22Rv1 (cell line): ENCODE measurements at regions not wholly inside any gene's neighbourhood (a gene's known extent, or its start where the extent isn't known, plus 50 kb on each side); places are given as distances from the start of the nearest gene placed in this dataset.

Experiments used
- H3K27ac ChIP-seq: fragments of 450-650 bp; 2 replicates; pipeline ENCODE4 v1.5.1; 2017
- ZFX ChIP-seq: fragments of 450-650 bp; IDR thresholded peaks from 2 replicates; pipeline ENCODE4 v1.6.1; 2017; ENCODE audit warnings: antibody characterized with exemption, borderline replicate concordance
- TF ChIP-seq, protein P1 (sequence below): fragments of 450-650 bp; IDR thresholded peaks from 2 replicates; pipeline ENCODE4 v1.5.1; 2017; ENCODE audit warnings: mild to moderate bottlenecking

DNA sequence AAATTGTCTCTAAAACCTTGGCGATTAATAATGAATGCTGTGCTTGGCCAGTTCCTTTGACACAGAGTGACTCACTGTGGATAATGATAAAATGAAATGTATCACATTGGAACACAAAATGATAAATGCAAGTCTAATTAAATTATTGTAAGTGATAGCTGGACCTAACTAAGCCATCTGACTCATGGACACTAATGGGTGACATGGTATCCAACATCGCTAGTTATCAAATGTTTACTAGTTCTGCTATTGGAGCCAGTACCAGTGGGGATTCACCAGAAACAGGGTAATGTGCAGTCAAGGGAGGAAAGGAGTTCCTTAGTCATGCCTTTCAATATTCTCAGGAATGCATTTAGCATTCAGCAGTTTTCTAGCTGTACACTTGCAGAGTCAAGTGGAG, 736.3 kb upstream of the ACVR2A start:
- TF ChIP-seq, protein P1, sequence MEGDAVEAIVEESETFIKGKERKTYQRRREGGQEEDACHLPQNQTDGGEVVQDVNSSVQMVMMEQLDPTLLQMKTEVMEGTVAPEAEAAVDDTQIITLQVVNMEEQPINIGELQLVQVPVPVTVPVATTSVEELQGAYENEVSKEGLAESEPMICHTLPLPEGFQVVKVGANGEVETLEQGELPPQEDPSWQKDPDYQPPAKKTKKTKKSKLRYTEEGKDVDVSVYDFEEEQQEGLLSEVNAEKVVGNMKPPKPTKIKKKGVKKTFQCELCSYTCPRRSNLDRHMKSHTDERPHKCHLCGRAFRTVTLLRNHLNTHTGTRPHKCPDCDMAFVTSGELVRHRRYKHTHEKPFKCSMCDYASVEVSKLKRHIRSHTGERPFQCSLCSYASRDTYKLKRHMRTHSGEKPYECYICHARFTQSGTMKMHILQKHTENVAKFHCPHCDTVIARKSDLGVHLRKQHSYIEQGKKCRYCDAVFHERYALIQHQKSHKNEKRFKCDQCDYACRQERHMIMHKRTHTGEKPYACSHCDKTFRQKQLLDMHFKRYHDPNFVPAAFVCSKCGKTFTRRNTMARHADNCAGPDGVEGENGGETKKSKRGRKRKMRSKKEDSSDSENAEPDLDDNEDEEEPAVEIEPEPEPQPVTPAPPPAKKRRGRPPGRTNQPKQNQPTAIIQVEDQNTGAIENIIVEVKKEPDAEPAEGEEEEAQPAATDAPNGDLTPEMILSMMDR = no peak
- TF ChIP-seq ZFX = no peak
- no peak overlapping the region for H3K27ac ChIP-seq

DNA sequence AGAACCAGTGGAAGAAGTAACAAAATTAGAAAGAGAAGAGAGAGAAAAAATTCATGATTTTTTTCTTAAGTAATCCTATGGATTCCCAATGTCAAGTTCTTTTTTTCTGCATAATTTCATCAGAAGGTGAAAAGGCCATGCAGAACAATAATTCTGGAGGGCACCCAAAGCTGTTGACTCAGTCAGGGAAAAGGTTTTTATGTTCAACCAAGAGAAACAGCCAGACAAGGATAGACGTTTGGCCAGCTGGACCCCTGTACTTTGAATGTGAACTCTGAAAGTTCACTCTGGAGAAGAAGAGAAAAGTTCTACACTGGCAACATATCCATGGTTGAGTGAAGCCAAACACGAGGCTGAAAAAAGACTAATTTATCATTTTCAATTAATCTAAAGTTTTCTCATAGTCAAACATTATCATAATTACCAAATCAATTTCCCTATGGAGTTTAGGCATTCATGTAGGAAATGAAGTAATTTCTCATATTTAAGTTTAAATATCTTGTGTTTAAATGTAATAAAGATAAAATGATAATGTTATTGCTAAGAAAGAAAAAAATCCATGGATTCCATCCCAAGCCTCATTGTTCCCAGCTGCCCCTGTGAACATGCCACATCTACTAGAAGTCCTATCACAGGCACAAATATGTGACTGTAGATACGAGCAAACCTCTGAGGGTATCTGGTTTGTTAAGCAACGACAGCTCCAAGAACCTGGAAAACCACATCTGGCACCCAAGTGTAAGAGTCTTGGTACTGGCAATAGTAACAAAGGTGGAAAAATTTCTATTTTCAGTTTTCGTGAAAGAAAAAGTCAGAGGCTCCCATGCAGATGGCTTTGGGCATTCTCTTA, 742.7 kb upstream of the ACVR2A start:
- no peak overlapping the region for H3K27ac ChIP-seq
- no peak for TF ChIP-seq ZFX
- TF ChIP-seq, protein P1 = no peak

DNA sequence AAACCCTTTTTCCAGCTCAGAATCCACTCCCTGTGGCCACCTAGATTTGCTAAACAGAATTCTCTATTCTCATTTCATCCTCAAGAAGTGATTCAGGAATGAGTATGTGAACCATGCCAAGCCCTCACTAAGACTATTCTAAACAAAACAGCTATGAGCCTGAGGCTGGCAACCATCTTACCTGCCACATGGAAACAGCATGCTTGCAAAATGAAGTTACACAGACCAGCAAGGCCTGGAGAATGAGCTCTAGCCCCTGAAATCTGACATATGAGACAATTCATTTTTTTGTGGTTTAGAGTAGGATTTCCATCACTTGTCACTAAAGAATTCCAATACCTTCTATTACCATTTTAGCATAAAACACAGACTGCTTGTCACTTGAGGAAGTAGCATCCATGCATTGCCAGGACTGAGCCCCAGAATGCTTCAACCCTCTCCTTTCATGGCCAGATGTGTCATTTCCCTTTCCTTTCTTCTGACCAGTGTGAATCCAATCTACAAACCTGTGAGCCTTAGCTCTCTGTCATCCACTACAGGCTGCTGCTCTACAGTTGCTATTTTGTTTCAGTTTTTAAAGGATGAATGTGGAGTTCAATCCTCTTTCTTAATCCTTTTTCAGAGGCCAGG, 744.3 kb upstream of the ACVR2A start:
- no peak for TF ChIP-seq ZFX
- TF ChIP-seq, protein P1 = no peak

DNA sequence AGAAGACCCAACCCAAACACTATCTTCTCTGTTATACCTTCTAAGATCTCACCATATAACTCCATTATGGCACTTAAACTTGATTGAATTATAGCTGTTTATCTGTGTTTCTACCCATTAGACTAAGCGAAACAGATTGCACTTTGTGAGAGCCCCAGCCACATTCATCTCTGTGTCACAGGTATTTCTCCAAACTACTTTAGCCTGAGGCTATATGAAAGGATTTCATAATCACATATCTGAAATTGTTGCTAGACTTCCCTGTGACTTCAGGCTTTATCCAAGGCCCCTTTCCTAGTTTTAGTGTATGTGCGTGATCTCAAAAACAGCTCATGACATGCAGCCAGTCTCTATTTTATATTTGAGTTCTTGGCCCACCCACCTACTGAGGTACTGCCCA, 745.0 kb upstream of the ACVR2A start:
- no peak overlapping the region for H3K27ac ChIP-seq
- TF ChIP-seq, protein P1 = no peak
- no peak for TF ChIP-seq ZFX

More for the DNA sequence above, 744.3 kb upstream of the ACVR2A start:
- no peak overlapping the region for H3K27ac ChIP-seq

DNA sequence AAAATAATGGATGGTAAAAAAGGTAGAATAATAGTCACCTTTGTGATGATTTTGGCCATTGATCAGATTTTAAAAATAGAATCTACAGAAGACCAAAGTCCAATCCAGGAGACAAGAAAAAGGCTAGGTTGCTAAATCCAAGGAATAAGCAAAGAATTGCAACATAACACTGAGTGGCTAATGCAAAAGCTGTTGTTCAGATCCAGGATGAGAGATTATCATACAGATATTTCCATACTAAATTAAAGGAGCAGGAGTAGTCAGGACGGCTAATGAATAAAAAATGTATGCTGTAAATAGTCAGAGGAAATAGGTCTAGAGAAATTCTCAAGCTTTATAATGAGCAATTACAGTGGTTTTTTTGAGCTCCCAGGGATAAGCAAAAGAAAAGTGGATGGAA, 745.9 kb upstream of the ACVR2A start:
- H3K27ac ChIP-seq = no peak overlapping the region
- TF ChIP-seq, protein P1 = no peak
- no peak for TF ChIP-seq ZFX

DNA sequence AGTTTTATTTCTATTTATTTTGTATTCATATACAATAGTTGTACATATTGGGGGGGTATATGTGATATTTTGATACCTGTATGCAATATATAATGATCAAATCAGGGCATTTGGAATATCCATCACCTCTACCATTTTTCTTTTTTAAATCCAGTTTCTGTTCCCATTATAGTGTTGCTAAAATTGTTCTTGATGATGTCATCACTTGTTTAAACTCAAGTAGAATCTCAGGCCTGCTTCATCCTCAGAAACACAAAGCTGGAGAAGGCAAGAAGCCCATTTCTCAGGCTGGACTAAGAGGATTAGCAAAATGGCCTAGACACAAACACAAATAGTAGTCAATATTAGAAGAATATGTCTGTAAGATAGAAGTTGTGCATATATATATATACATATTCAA, 747.1 kb upstream of the ACVR2A start:
- H3K27ac ChIP-seq = no peak overlapping the region
- TF ChIP-seq, protein P1 = no peak
- TF ChIP-seq ZFX = no peak

DNA sequence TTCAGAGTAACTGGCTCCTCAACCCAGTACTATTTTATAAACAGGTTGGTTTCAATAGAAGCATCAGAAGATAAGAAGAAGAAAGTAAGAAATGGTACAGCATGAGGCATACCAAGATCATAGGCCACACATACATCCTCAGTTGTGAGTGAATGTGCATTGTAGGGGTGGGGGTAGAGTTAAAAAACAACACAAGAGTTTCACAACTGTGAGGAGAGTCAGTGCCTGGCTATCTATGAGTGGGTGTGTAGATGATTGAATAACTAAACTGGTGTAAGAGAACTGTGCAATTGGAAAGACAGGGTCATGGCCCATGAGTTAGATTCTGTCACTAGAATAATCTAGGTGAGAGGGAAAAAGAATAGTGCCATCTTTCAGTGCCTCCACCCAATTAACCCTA, 748.2 kb upstream of the ACVR2A start:
- H3K27ac ChIP-seq = no peak overlapping the region
- TF ChIP-seq, protein P1 = no peak
- no peak for TF ChIP-seq ZFX
